ENCODE measurements at regions not wholly inside any gene's neighbourhood (a gene's known extent, or its start where the extent isn't known, plus 50 kb on each side); places are given as distances from the start of the nearest gene placed in this dataset.

GRCh38 chr18:38290229-38290628 is 724.6 kb upstream of the CELF4 start:
- Histone ChIP-seq H3K9me3 (ENCODE audit: low read depth) (no peaks in the 10 kb centered on the region), H3F3A (ENCODE audit: low read depth) (no peaks in the 10 kb centered on the region), H3K9ac (no peak overlapping the region), H3K4me1 (no peaks in the 10 kb centered on the region), H3K36me3 (no peaks in the 10 kb centered on the region), H4K20me1 (ENCODE audit: low read depth) (no peaks in the 10 kb centered on the region), H2AFZ (replicated peaks) (no peak overlapping the region), H3K27ac (no peak overlapping the region), H3K79me2 (ENCODE audit: low read depth) (no peaks in the 10 kb centered on the region), H3K4me2 (no peak overlapping the region), H3K4me3 (no peak overlapping the region), H3K27me3 (no peaks in the 10 kb centered on the region)
- Mint-ChIP-seq H3K36me3 (no peaks in the 10 kb centered on the region), H3K9me3 (no peaks in the 10 kb centered on the region), H3K27me3 (ENCODE audit: insufficient read depth, low read depth) (no peaks in the 10 kb centered on the region), H3K4me3 (no peak overlapping the region), H3K4me1 (no peaks in the 10 kb centered on the region), H3K27ac (no peak overlapping the region)
- TF ChIP-seq EZH2 (IDR thresholded peaks at IDR 0.05), result no peak
- TF ChIP-seq EZH2phosphoT487 (IDR thresholded peaks at IDR 0.05), result no peak
- no peak for DNase-seq (ENCODE audit: low spot score)

- Histone ChIP-seq H3K79me2 (ENCODE audit: low read depth) (no peaks in the 10 kb centered on the region), H3K4me2 (no peak overlapping the region), H3K4me1 (no peaks in the 10 kb centered on the region), H3K4me3 (no peak overlapping the region), H3K27ac (no peak overlapping the region), H2AFZ (replicated peaks) (peak overlapping the region; percentile 17), H3K36me3 (no peaks in the 10 kb centered on the region), H3F3A (ENCODE audit: low read depth) (no peaks in the 10 kb centered on the region), H3K9me3 (ENCODE audit: low read depth) (no peaks in the 10 kb centered on the region), H3K27me3 (no peaks in the 10 kb centered on the region), H4K20me1 (ENCODE audit: low read depth) (no peaks in the 10 kb centered on the region), H3K9ac (no peak overlapping the region)
- DNase-seq (ENCODE audit: low spot score), result no peak
- Mint-ChIP-seq H3K4me1 (no peaks in the 10 kb centered on the region), H3K27me3 (ENCODE audit: insufficient read depth, low read depth) (no peaks in the 10 kb centered on the region), H3K9me3 (no peaks in the 10 kb centered on the region), H3K36me3 (no peaks in the 10 kb centered on the region), H3K27ac (no peak overlapping the region), H3K4me3 (no peak overlapping the region)
- no peak for TF ChIP-seq EZH2 (IDR thresholded peaks at IDR 0.05)
- TF ChIP-seq EZH2phosphoT487 (IDR thresholded peaks at IDR 0.05), result no peak
- no peak for TF ChIP-seq CTCF (IDR thresholded peaks at IDR 0.05)
These were observed 719.4 kb upstream of the CELF4 start for GRCh38 chr18:38284972-38285371.

GRCh38 chr18:38263066-38263465 is 697.5 kb upstream of the CELF4 start:
- Histone ChIP-seq H3K36me3 (no peaks in the 10 kb centered on the region), H2AFZ (replicated peaks) (no peak overlapping the region), H4K20me1 (ENCODE audit: low read depth) (no peaks in the 10 kb centered on the region), H3K79me2 (ENCODE audit: low read depth) (no peaks in the 10 kb centered on the region), H3K9ac (no peak overlapping the region), H3F3A (ENCODE audit: low read depth) (no peaks in the 10 kb centered on the region), H3K27ac (no peak overlapping the region), H3K4me3 (no peak overlapping the region), H3K9me3 (ENCODE audit: low read depth) (no peaks in the 10 kb centered on the region), H3K27me3 (no peaks in the 10 kb centered on the region), H3K4me1 (no peaks in the 10 kb centered on the region), H3K4me2 (no peak overlapping the region)
- Mint-ChIP-seq H3K27me3 (ENCODE audit: insufficient read depth, low read depth) (no peaks in the 10 kb centered on the region), H3K36me3 (no peaks in the 10 kb centered on the region), H3K4me1 (no peaks in the 10 kb centered on the region), H3K4me3 (no peak overlapping the region), H3K27ac (no peak overlapping the region), H3K9me3 (peaks cover 6% of the 10 kb centered on the region)
- TF ChIP-seq EZH2phosphoT487 (IDR thresholded peaks at IDR 0.05) (no peak), CTCF (IDR thresholded peaks at IDR 0.05) (no peak), EZH2 (IDR thresholded peaks at IDR 0.05) (no peak)
- no peak for DNase-seq (ENCODE audit: low spot score)

GRCh38 chr18:38262661-38263060 is 697.1 kb upstream of the CELF4 start:
- Histone ChIP-seq H3K4me1 (no peaks in the 10 kb centered on the region), H3K4me2 (no peak overlapping the region), H3K9ac (no peak overlapping the region), H3K4me3 (no peak overlapping the region), H3K27ac (no peak overlapping the region), H2AFZ (replicated peaks) (no peak overlapping the region), H3K9me3 (ENCODE audit: low read depth) (no peaks in the 10 kb centered on the region), H3K79me2 (ENCODE audit: low read depth) (no peaks in the 10 kb centered on the region), H4K20me1 (ENCODE audit: low read depth) (no peaks in the 10 kb centered on the region), H3F3A (ENCODE audit: low read depth) (no peaks in the 10 kb centered on the region), H3K36me3 (no peaks in the 10 kb centered on the region), H3K27me3 (no peaks in the 10 kb centered on the region)
- Mint-ChIP-seq H3K27me3 (ENCODE audit: insufficient read depth, low read depth) (no peaks in the 10 kb centered on the region), H3K27ac (no peak overlapping the region), H3K36me3 (no peaks in the 10 kb centered on the region), H3K9me3 (peaks cover 4% of the 10 kb centered on the region), H3K4me3 (no peak overlapping the region), H3K4me1 (no peaks in the 10 kb centered on the region)
- TF ChIP-seq EZH2phosphoT487 (IDR thresholded peaks at IDR 0.05) (no peak), CTCF (IDR thresholded peaks at IDR 0.05) (no peak)
- DNase-seq (ENCODE audit: low spot score), result no peak
